ENCODE measurements at regions not wholly inside any gene's neighbourhood (a gene's known extent, or its start where the extent isn't known, plus 50 kb on each side); places are given as distances from the start of the nearest gene placed in this dataset.
"Not testable (repeated sequence)": the region's sequence is repeated elsewhere in the genome, so short reads cannot be mapped to it uniquely, and the experiment has no call there.

- no peak for DNase-seq
These were observed 364.2 kb upstream of the CNTN3 start for GRCh38 chr3:74978684-74979083.

DNA sequence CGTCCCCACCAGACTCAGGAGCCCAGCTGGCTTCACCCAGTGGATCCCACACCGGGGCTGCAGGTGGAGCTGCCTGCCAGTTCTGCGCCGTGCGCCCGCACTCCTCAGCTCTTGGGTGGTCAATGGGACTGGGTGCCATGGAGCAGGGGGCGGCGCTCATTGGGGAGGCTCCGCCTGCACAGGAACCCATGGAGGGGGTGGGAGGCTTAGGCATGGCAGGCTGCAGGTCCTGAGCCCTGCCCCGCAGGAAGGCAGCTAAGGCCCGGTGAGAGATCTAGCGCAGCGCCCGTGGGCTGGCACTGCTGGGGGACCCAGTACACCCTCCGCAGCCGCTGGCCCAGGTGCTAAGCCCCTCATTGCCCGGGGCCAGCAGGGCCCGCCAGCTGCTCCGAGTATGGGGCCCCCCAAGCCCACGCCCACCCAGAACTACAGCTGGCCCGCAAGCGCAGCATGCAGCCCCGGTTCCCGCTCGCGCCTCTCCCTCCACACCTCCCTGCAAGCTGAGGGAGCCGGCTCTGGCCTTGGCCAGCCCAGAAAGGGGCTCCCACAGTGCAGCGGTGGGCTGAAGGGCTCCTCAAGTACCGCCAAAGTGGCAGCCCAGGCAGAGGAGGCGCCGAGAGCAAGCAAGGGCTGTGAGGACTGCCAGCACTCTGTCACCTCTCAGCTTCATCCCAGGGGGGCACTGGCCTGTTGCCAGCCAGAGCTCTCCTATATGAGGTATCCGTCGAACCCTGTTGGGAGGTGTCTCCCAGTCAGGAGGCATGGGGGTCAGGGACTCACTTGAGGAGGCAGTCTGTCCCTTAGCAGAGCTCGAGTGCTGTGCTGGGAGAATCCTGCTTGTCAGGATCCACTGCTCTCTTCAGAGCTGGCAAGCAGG, 370.8 kb upstream of the CNTN3 start:
- not testable (repeated sequence) for DNase-seq

DNA sequence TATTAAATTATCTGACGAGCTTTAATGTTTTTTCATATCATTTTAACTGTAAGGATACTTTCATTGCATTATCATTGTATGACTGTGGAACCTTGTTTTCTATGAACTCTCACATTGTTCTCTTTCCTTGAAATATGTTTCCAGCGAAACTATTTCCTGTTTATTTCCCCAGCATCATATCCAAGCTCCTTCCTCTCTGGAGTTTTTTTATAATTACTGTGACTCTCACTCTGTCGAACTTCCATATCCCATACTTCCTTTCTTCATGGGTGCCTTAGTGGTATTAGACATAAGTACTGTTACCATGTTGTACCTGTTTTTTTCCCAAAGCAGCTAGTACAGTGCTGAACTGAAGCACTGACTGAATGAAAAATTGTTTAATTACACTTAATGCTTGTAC, 373.6 kb upstream of the CNTN3 start:
- no peak for DNase-seq

DNA sequence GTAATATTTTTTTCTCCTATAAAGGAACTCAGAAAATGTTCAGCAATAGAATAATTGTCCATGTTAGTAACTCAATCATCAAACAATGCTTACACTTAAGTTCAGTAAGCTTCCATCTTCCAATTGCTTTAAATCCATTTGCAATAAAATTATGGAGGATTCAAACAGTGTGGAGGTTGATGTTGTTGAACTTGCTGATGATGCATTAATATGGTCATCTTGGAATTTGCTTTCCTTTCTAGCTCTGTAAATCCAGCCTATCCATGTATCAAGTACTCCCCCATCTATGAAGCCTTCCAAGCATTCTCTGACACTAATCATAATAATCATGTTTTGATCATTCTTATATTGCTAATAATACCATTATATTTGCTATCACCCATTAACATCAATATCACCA, 378.4 kb upstream of the CNTN3 start:
- DNase-seq = no peak

DNA sequence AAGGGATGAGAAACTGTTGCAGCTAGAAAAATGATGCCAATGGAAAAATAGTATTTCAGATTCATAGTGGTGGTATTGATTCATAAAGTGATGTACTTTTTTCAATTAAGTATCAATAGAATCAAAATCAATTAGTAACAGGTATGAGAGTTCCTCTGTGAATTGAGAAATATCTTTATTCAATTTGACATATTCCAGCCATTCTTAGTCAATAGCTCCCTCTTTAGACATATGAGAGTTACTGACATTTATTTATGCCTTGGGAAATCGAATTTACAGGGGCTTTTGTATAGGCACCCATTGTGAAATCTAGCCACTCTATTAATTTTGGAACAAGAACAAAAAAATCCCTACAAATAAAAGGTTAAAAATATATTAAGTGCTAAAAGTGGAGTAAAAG, 386.9 kb upstream of the CNTN3 start:
- no peak for DNase-seq

GRCh38 chr3:75012791-75013331, 398.4 kb upstream of the CNTN3 start:
- no peak for DNase-seq

DNA sequence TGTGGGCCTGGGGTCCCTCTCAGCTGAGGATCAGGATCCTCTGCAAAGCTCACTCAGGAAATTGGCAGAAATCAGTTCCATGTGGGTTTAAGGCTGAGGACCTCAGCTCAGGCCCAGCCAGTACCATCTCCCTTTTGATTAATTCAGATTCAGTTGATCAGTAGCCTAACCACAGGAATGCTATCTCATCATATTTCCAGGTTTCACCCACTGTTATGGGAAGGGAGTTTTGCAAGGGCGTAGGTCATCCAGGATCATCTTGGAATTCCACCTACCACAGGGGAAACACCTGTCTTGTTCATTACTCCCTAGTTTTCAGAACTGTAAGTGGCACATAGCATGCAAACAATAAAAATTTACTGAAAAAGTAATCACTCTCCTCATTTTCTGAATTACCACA, 399.5 kb upstream of the CNTN3 start:
- DNase-seq = no peak

GRCh38 chr3:75015280-75015679, 400.8 kb upstream of the CNTN3 start:
- no peak for DNase-seq

DNA sequence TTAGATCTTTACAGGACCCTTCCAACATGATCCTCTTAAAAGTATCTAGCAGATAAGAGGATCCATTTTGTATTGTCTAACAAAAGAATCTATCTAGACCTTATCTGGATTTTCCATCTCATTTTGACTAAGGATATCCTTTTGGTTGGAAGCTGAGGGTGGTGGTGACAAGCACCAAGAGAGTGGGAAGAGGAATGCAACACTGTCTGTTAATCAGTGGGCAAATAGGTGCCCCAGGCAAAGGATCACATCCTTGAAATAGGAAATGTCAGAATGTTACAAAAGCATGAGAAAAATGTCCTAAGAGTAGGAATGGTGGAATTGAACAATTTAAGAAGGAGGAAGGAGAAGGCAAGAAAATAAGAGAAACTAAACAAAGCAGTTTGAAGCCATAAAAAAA, 420.7 kb upstream of the CNTN3 start:
- no peak for DNase-seq

GRCh38 chr3:75042941-75043340, 428.5 kb upstream of the CNTN3 start:
- DNase-seq = no peak

- DNase-seq = no peak
These were observed 434.2 kb upstream of the CNTN3 start for GRCh38 chr3:75048650-75049049.

DNA sequence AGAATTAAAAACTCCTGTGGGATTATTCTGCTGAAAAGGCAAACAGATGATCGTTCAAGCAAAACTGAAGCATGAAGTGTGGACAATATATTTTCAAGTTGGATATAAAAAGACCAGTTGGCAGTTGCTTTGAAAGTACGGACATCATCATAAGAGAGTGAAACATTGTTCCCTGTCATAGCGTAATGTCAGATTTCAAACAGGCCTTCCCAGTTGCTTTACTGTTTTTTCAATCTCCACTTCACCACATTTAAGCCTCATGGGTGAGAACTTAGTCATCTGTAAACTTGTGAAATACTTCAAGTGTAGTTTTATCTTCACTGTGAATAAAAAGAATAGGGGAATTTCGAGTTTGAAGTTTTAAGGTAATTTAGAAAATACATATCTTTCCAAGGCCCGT, 435.1 kb upstream of the CNTN3 start:
- DNase-seq = no peak

DNA sequence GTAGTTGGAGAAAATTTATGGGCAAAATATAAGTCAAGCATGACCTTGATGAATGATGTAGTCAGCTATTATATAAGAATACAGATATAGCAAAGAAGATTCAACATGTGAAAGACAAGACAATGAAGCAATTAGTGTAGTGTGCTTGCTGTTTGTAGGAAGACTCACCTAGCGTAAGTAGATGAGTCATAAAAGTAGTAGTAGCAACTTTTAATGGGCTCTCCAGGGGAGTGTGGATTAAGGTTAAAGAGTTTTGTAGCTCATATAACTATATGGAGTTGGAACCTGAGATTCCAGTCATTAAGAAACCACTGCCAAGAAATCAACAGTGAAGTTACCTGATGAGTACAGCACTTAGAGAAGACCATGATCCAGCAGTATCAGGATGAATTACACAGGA, 444.7 kb upstream of the CNTN3 start:
- DNase-seq = no peak

DNA sequence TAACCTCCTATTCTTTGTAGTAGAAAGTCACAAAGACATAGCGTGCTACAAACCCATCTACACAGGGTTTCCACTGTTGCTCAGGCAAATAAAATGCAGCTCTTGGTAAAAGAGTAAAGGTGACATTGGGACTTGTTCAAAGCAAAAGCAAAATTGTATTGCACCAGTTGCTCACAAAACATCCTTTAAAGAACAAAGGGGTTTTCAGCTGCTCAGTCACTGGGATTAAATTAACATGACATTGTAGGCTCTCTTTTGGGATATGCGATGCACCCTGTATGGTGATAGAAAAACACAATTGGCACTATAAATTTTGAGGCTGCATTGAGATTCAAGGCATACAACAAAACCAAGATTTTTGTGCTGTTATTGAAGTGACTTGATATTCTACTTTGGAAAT, 447.3 kb upstream of the CNTN3 start:
- DNase-seq = no peak

GRCh38 chr3:75075158-75075557, 460.7 kb upstream of the CNTN3 start:
- no peak for DNase-seq

DNA sequence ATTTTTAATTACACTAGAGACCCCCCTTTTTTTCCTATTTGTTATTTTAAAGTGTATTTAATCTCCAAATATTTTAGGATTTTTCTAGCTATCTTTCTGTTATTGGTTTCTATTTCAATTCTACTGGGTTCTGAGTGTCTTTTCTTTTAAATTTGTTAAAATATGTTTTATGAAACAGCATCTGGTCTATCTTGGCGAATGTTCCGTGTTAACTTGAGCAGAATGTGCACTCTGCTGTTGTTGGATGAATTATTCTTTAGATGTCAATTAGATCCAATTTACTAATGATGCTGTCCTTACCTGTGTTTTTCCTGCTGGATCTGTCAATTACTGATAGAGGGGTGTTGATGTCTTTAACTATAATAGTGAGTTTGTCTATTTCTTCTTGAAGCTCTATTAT, 462.0 kb upstream of the CNTN3 start:
- no peak for DNase-seq

GRCh38 chr3:75078290-75078689, 463.8 kb upstream of the CNTN3 start:
- DNase-seq = no peak

GRCh38 chr3:75082845-75083244, 468.4 kb upstream of the CNTN3 start:
- DNase-seq = no peak

DNA sequence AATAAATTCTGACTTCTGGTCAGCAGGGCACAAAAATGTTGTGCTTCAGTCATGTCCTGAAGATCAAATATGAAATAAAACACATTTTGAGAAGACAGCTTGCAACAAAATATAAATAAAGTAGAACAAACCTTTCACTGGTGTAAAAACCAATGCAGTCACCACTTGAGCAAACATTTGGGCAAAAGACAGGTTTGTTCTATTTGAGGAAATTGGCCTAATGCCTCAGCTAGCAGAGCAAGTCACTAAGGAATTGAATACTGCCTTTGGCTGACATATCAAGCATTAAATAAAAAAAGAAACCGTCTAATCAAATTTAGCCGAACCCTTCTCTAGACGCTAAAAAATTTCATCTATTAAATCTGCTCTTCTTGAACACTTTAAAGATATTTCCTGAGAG, 475.4 kb upstream of the CNTN3 start:
- DNase-seq = no peak

DNA sequence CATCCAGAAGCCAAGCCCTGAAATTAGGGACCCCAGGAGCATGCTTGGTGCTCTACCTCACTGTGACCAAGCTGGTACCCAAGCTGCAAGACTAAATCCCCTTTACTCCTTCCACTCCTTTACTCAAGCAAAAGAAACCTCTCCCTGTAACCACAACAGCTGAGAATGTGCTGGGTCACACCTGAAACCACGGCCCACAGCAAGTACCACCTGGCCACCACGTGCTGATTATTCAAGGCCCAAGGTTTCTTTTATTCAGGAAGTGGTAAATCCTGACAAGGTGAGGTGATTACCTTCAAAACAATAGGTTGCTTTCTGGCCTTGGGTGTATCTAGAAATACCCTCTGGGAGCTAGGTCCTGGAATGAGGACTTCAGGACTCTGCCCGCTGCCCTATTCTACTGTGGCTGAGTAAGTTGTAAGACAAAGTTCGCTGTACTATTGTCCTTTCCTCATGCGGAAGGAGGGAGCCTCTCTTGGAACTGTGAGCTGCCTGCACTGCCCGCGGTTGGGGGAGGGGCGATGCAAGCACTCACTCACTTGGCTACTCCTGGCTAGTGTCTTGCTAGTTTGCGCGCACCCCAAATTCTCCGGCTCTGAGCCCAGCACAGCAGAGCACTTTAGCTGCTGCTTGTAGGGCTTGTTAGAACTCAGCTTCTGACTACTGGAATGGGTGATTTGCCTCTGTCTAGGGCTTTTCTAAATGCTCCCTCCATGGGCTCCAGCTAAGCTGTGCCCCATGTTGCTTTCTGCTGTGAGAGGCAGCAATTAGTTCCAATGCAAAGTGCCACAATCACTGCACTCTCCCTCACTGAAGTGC, 487.1 kb upstream of the CNTN3 start:
- DNase-seq = no peak

DNA sequence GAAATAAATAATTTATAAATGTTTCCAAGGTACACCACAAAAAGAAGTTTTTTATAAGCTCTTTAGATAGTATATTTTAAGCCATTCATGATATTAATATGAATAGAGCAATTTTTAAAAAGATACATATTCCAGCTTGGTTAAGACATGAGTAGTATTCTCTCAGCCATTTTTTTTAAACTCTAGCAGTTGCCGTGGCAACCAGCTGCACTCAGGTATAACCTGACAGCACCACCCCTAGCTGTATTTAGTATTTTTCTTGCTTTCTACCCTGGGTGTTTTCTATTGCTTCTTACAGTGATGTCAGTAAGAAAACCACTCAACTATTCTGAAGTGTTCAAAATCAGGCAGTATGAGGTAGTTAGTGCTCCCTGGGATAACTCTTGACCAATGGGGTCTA, 496.3 kb upstream of the CNTN3 start:
- no peak for DNase-seq

DNA sequence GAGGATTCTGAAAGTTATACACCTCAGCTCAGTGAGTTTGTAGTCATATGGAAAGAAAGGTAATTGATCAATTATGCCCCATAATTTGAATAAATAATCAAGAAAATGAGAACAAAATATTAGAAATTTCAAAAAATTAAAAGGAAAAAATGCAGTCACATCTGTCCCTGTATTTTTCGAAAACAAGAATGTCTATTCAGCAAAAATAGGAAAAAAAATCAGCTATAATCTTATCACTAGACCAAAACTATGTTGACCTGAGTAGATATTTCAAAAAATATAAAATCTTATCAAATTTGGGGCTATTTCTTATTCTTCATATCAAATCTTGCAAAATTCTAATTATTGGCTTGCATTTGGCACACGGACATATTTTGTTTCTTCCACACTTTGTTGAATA, 501.2 kb upstream of the CNTN3 start:
- DNase-seq = no peak

DNA sequence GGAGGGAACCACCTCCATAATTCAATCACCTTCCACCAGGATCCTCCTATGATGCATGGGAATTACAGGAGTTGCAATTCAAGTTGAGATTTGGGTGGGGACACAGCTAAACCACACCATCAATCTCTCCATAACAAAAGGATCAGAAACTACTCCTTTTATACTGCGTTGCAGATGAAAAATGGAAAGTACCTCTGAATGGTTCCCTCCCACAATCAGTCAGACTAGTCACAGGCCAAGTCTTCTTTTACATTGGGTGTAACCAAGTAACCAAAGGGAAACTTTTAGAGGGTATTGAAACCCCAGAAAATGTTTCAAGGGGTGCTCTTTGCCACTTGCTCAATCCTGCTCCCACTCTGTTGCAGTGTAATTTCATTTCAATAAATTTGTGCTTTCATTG, 504.3 kb upstream of the CNTN3 start:
- no peak for DNase-seq

DNA sequence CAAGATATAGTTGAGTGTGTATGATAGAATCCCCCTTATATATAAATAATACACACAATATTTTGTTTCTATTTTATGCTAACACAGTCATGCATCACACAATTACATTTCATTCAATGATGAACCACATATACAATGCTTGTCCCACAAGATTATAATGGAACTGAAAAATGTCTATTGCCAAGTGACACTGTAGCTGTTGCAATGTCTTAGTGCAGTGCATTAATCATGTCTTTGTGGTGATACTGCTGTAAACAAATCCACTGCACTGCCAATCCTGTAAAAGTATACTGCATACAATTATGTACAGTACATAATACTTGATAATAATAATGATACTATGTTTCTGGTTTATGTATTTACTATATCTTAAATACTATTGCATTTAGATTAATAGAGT, 512.1 kb upstream of the CNTN3 start:
- DNase-seq = no peak

Measured in T1000 (cell line).